ENCODE measurements at regions not wholly inside any gene's neighbourhood (a gene's known extent, or its start where the extent isn't known, plus 50 kb on each side); places are given as distances from the start of the nearest gene placed in this dataset.

GRCh38 chr1:30242168-30242567 lies 481.2 kb downstream of the MATN1 start:
- TF ChIP-seq GATA2 (IDR thresholded peaks at IDR 0.05; ENCODE audit: low read depth, low read length) (no peak), GATA3 (IDR thresholded peaks at IDR 0.05; ENCODE audit: low read depth, low read length) (no peak)

All from SH-SY5Y (cell line).